ENCODE measurements at regions not wholly inside any gene's neighbourhood (a gene's known extent, or its start where the extent isn't known, plus 50 kb on each side); places are given as distances from the start of the nearest gene placed in this dataset.

DNA sequence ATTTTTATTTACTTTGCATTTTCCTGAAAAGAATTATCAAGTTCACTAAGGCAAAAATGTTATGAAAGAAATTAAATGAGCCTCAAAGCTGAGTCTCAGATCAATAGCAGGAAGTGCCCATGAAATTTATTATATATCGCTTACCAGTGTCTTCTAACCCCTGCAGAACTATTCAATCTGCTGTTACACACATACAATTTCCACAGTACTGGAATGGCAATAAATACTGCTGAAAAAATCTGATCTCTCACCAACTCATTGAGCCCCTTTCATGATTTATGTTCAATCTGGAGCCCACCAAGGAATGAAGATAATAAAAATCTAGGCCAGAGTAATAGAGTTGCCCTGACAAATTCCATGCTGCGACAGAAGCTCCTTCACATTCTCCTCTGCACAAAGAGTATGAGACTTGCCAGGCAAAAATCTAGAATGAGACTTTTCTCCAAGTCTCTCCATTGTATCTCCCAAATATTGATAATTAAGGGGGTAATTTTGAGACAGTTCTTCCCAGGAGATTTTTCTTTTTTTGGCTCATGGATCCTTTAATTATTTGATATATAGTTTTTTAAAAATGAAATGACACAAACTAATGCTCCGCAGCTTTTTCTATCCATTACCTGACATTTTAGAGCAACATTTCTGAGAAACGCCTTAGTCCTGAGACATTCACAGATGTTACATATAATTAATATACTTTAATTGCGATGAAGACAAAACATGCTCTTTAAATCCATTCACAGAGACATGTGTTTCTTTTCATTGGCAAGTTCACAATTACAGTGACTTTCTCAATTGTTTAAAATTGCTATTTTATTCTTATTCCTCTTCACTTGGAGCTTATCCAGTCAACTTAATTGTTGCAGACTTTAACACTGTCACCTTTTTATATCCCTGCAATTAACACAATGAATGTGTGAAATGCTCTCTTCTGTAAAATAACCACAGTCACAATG lies 1020.4 kb downstream of the CBLN2 start:
- TF ChIP-seq, protein P1, sequence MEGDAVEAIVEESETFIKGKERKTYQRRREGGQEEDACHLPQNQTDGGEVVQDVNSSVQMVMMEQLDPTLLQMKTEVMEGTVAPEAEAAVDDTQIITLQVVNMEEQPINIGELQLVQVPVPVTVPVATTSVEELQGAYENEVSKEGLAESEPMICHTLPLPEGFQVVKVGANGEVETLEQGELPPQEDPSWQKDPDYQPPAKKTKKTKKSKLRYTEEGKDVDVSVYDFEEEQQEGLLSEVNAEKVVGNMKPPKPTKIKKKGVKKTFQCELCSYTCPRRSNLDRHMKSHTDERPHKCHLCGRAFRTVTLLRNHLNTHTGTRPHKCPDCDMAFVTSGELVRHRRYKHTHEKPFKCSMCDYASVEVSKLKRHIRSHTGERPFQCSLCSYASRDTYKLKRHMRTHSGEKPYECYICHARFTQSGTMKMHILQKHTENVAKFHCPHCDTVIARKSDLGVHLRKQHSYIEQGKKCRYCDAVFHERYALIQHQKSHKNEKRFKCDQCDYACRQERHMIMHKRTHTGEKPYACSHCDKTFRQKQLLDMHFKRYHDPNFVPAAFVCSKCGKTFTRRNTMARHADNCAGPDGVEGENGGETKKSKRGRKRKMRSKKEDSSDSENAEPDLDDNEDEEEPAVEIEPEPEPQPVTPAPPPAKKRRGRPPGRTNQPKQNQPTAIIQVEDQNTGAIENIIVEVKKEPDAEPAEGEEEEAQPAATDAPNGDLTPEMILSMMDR (IDR thresholded peaks at IDR 0.05; ENCODE audit: borderline replicate concordance, extremely low read depth, low read length, poor library complexity, severe bottlenecking): no peak
- no peak for TF ChIP-seq EZH2 (IDR thresholded peaks at IDR 0.05; ENCODE audit: borderline replicate concordance, low read depth, low read length, severe bottlenecking)
